ENCODE measurements at regions not wholly inside any gene's neighbourhood (a gene's known extent, or its start where the extent isn't known, plus 50 kb on each side); places are given as distances from the start of the nearest gene placed in this dataset.

DNA sequence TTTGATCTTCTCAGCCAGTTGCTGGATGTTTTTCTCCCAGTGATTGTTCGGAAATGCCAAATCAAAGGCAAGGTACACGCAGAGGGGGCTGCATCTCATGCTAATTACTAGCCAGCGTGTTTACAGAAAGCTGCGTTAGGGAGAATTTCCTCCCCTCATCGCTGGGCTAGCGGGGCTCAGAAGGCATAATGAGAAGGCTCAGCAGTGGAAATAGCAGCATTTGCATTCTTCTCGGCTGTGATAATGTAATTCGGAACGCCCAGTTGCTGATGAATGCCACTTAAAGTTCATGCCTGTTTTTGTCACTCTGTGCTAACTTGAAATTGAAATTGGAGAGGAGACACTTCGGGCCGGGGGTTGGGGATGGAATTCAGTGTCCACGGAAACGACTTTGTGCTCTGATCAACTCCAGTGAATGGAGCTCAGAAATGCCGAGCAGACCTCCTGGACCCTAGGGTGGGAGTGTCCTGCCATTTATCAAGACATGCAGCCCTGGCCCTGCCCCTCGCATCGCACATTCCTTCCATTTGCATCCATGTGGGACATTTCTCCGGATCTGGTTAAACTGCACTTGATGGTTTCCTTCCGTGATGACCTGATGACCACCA is 313.4 kb upstream of the C1orf174 start:
- Mint-ChIP-seq H3K27me3 (ENCODE audit: insufficient read depth, unreplicated experiment) (no peaks in the 10 kb centered on the region), H3K27ac (ENCODE audit: low read depth, unreplicated experiment) (no peak overlapping the region)

DNA sequence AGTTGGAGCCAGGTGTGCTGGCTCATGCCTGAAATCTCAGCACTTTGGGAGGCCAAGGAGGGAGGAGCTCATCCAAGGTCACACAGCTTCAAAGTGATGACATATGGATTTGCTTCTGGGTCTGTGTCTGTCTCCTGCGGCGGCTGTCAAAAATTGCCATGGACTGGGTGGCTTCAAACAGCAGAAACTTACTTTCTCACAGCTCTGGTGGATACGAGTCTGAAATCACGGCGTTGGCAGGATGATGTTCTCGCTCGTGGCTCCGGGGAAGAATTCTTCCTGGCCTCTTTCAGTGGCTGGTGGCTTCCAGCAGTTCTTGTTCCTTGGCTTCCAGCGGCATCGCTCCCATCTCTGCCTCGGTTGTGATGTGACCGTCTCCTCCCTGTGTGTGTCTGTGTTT is 314.8 kb upstream of the C1orf174 start:
- Mint-ChIP-seq H3K4me1 (ENCODE audit: insufficient read depth, unreplicated experiment) (no peaks in the 10 kb centered on the region), H3K27ac (ENCODE audit: low read depth, unreplicated experiment) (no peak overlapping the region), H3K4me3 (ENCODE audit: unreplicated experiment) (no peak overlapping the region), H3K36me3 (ENCODE audit: insufficient read depth, unreplicated experiment) (peaks cover 6% of the 10 kb centered on the region), H3K9me3 (ENCODE audit: unreplicated experiment) (peaks cover 17% of the 10 kb centered on the region), H3K27me3 (ENCODE audit: insufficient read depth, unreplicated experiment) (no peaks in the 10 kb centered on the region)
- no peak for DNase-seq (ENCODE audit: unreplicated experiment)
- no TSS peak for BruUV-seq (replicated peaks)
- TF ChIP-seq, protein P1, sequence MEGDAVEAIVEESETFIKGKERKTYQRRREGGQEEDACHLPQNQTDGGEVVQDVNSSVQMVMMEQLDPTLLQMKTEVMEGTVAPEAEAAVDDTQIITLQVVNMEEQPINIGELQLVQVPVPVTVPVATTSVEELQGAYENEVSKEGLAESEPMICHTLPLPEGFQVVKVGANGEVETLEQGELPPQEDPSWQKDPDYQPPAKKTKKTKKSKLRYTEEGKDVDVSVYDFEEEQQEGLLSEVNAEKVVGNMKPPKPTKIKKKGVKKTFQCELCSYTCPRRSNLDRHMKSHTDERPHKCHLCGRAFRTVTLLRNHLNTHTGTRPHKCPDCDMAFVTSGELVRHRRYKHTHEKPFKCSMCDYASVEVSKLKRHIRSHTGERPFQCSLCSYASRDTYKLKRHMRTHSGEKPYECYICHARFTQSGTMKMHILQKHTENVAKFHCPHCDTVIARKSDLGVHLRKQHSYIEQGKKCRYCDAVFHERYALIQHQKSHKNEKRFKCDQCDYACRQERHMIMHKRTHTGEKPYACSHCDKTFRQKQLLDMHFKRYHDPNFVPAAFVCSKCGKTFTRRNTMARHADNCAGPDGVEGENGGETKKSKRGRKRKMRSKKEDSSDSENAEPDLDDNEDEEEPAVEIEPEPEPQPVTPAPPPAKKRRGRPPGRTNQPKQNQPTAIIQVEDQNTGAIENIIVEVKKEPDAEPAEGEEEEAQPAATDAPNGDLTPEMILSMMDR (IDR thresholded peaks at IDR 0.05; ENCODE audit: unreplicated experiment) = no peak
- intact Hi-C loops (cut with micrococcal nuclease) = no loop called here
- ChIA-PET POLR2A (no interaction called here), CTCF (interaction anchor here (0.6 kb wide), 1 partner anchor 78 kb away, joined by 3 read pairs; no protein-coding TSS in a partner anchor)

More for the DNA sequence above, 313.4 kb upstream of the C1orf174 start:
- CTCF ChIA-PET = no interaction called here
- Mint-ChIP-seq H3K4me3 (ENCODE audit: unreplicated experiment) (no peak overlapping the region), H3K36me3 (ENCODE audit: insufficient read depth, unreplicated experiment) (peaks cover 6% of the 10 kb centered on the region), H3K4me1 (ENCODE audit: insufficient read depth, unreplicated experiment) (no peaks in the 10 kb centered on the region), H3K9me3 (ENCODE audit: unreplicated experiment) (peaks cover 28% of the 10 kb centered on the region)
- DNase-seq (ENCODE audit: unreplicated experiment) = no peak
- BruUV-seq (replicated peaks) = no TSS peak
- POLR2A ChIA-PET = no interaction called here
- intact Hi-C loops (cut with micrococcal nuclease) = no loop called here
- TF ChIP-seq, protein P1 (IDR thresholded peaks at IDR 0.05; ENCODE audit: unreplicated experiment) = no peak

DNA sequence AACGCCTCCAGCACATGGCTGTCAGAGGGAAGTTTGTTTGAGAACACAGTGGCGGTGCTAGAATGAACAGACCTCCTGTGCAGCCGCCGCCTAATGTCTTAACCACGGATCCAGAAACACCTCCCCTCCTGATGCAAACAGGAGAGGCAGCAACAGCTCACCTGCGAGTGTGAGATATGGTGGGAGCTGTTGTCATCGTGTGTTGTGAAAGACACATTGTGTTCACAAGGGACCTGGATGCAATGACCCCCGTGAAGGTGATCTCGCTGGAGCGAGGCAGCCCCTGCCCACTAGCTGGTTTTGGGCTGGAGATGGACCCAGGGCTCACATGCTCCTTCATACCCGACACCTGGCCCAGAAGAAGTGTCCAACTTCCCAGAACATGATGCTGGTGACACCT is 315.3 kb upstream of the C1orf174 start:
- Mint-ChIP-seq H3K27ac (ENCODE audit: low read depth, unreplicated experiment) (no peak overlapping the region), H3K4me3 (ENCODE audit: unreplicated experiment) (no peak overlapping the region), H3K27me3 (ENCODE audit: insufficient read depth, unreplicated experiment) (no peaks in the 10 kb centered on the region), H3K4me1 (ENCODE audit: insufficient read depth, unreplicated experiment) (no peaks in the 10 kb centered on the region), H3K36me3 (ENCODE audit: insufficient read depth, unreplicated experiment) (peaks cover 6% of the 10 kb centered on the region), H3K9me3 (ENCODE audit: unreplicated experiment) (peaks cover 22% of the 10 kb centered on the region)
- ChIA-PET POLR2A (no interaction called here), CTCF (no interaction called here)
- intact Hi-C loops (cut with micrococcal nuclease) = no loop called here
- DNase-seq (ENCODE audit: unreplicated experiment) = no peak
- no TSS peak for BruUV-seq (replicated peaks)
- TF ChIP-seq, protein P1 (IDR thresholded peaks at IDR 0.05; ENCODE audit: unreplicated experiment) = no peak

DNA sequence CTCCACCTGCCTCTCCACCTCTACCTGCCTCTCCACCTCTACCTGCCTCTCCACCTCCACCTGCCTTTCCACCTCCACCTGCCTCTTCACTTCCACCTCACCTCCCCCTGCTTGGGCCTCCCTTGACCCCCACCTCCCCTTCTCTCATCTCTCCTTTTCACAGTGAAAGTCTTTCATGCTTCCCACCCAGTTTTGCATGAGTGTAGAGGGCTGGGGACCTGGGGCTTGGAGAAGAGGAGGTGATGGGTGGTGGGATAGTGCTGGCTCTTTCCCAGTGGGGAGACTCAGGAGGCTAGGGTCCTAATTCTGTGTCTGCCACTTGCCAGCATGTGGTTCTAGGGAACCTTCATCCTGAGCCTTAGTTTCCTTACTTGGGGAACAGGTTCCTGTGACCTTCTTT is 316.2 kb upstream of the C1orf174 start:
- ChIA-PET POLR2A (no interaction called here), CTCF (no interaction called here)
- intact Hi-C loops (cut with micrococcal nuclease) = no loop called here
- BruUV-seq (replicated peaks) = no TSS peak
- no peak overlapping the region for H3K4me3 Mint-ChIP-seq (ENCODE audit: unreplicated experiment)
- peaks cover 6% of the 10 kb centered on the region for H3K36me3 Mint-ChIP-seq (ENCODE audit: insufficient read depth, unreplicated experiment)
- H3K4me1 Mint-ChIP-seq (ENCODE audit: insufficient read depth, unreplicated experiment) = no peaks in the 10 kb centered on the region
- peaks cover 27% of the 10 kb centered on the region for H3K9me3 Mint-ChIP-seq (ENCODE audit: unreplicated experiment)
- H3K27ac Mint-ChIP-seq (ENCODE audit: low read depth, unreplicated experiment) = no peak overlapping the region
- TF ChIP-seq, protein P1 (IDR thresholded peaks at IDR 0.05; ENCODE audit: unreplicated experiment) = no peak
- DNase-seq (ENCODE audit: unreplicated experiment) = no peak
- H3K27me3 Mint-ChIP-seq (ENCODE audit: insufficient read depth, unreplicated experiment) = no peaks in the 10 kb centered on the region

All from MCF 10A (cell line).